Mucosa of descending colon (tissue), 3 donors: ENCODE measurements at regions not wholly inside any gene's neighbourhood (a gene's known extent, or its start where the extent isn't known, plus 50 kb on each side); places are given as distances from the start of the nearest gene placed in this dataset.

Source experiments
- ATAC-seq: fragments of 200-7000 bp; cut with Tn5 transposase; one replicate; pipeline ENCODE4 v1.9.1; 2020; ENCODE audit warnings: mild to moderate bottlenecking, moderate library complexity
- DNase-seq, 3 donors: peaks; one replicate each; pipeline ENCODE4 v3.0.0-alpha.2; 2020
- H3K36me3 ChIP-seq: fragments of 200-600 bp; one replicate; pipeline ENCODE4 v1.8.0; 2021; ENCODE audit warnings: low read depth, mild to moderate bottlenecking
- H3K4me1 ChIP-seq: fragments of 200-600 bp; one replicate; pipeline ENCODE4 v1.8.0; 2021; ENCODE audit warnings: low read depth, mild to moderate bottlenecking
- H3K4me3 ChIP-seq: fragments of 200-600 bp; one replicate; pipeline ENCODE4 v1.8.0; 2021; ENCODE audit warnings: mild to moderate bottlenecking
- H3K9me3 ChIP-seq: fragments of 200-600 bp; one replicate; pipeline ENCODE4 v1.8.0; 2021; ENCODE audit warnings: mild to moderate bottlenecking
- intact Hi-C, 2 donors: fragments of 100-400 bp; cut with DNase I in 1 of 2; cut with micrococcal nuclease in 1 of 2; formaldehyde crosslinking; loops; one replicate each; pipeline versions ENCODE4 v1.11.0 to v1.11.1; 2022; cut with DNase I, micrococcal nuclease
- TF ChIP-seq, protein P1 (sequence below): fragments of 200-600 bp; IDR thresholded peaks from one replicate; pipeline ENCODE4 v1.8.0; 2022; ENCODE audit warnings: antibody characterized with exemption, mild to moderate bottlenecking
- donor health status: DM: no; HTN: no; CAD: no; lungs with moderate emphysema.
- donor health status: DM: no; HTN: no; CAD: no.
- donor health status: DM: no; HTN: yes; CAD: no.

DNA sequence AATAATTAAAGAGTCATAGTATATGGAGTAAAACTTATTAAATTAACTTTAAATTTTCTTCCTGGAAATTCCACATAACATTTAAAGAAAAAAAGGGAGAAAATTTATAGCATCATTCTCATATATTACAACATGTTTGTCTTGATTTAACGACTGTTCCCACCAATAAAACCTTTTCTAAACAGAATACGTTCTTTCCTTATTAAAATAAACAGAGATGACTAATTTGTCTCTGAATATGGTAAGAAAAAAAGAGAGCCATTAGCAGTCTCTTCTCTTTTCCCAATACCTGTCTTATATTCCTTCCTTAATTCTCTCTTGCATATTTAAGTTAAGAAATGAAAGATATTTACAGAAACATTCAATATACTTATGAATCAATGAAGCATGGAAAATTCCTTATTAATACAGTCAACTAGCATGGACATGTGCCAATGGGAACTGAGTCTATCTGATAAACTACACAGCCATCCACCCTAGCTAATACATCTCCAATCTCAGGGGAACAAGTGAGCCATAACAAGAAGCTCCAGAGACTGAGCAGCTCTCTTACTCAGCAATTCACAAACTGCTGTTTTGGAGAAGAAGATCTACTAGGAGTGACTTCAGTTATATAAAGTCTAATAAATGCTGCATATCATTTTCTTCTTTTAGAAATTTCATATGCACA is 347.1 kb upstream of the MANEA start:
- no peak for ATAC-seq
- H3K4me1 ChIP-seq, result no peaks in the 10 kb centered on the region
- no peak for DNase-seq
- H3K9me3 ChIP-seq, result no peaks in the 10 kb centered on the region
- no peaks in the 10 kb centered on the region for H3K36me3 ChIP-seq
- TF ChIP-seq, protein P1, sequence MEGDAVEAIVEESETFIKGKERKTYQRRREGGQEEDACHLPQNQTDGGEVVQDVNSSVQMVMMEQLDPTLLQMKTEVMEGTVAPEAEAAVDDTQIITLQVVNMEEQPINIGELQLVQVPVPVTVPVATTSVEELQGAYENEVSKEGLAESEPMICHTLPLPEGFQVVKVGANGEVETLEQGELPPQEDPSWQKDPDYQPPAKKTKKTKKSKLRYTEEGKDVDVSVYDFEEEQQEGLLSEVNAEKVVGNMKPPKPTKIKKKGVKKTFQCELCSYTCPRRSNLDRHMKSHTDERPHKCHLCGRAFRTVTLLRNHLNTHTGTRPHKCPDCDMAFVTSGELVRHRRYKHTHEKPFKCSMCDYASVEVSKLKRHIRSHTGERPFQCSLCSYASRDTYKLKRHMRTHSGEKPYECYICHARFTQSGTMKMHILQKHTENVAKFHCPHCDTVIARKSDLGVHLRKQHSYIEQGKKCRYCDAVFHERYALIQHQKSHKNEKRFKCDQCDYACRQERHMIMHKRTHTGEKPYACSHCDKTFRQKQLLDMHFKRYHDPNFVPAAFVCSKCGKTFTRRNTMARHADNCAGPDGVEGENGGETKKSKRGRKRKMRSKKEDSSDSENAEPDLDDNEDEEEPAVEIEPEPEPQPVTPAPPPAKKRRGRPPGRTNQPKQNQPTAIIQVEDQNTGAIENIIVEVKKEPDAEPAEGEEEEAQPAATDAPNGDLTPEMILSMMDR, result no peak
- intact Hi-C loops, result no loop called here
- no peak overlapping the region for H3K4me3 ChIP-seq

DNA sequence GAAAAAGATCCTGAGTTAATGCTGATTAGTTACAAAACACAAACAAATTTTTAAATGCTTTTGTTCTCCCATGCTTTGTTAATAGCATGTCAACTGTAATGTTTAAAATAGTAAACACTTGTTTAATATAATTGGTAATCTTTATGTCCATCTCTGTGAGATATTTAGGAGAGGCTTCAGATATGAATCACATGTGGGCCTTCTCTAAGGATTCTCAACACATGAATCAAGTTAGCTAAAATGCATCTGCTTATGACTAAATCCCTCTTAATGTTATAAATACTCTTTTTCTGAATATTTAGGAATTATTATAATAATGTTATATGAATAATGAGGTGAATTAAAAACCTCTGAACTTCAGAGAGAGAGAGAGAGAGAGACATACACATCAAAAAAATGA is 345.9 kb upstream of the MANEA start:
- Histone ChIP-seq H3K4me1 (no peaks in the 10 kb centered on the region), H3K36me3 (no peaks in the 10 kb centered on the region), H3K9me3 (no peaks in the 10 kb centered on the region), H3K4me3 (no peak overlapping the region)
- intact Hi-C loops, result no loop called here
- TF ChIP-seq, protein P1, result no peak
- no peak for ATAC-seq
- no peak for DNase-seq

DNA sequence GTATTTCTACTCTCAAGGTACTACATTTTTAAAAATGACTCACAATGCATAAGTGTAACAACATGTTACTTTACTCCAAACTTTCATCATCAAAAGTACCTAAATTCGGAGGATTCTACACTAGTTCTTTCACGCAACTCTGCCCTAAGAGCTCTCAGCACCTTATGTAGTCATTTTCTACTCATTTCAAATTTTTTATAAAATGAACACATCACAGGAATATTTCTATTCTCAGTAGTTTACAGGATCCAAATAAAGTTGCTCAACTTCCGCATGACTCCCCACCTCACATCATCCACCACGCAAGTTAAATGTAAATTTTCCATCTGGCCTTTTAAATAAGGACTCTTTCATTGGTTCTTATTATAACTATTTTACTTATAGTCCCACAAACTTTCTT is 344.9 kb upstream of the MANEA start:
- no peaks in the 10 kb centered on the region for H3K9me3 ChIP-seq
- DNase-seq, result no peak
- intact Hi-C loops, result no loop called here
- no peak for ATAC-seq
- H3K4me3 ChIP-seq, result no peak overlapping the region
- H3K4me1 ChIP-seq, result no peaks in the 10 kb centered on the region
- no peaks in the 10 kb centered on the region for H3K36me3 ChIP-seq
- TF ChIP-seq, protein P1, result no peak

DNA sequence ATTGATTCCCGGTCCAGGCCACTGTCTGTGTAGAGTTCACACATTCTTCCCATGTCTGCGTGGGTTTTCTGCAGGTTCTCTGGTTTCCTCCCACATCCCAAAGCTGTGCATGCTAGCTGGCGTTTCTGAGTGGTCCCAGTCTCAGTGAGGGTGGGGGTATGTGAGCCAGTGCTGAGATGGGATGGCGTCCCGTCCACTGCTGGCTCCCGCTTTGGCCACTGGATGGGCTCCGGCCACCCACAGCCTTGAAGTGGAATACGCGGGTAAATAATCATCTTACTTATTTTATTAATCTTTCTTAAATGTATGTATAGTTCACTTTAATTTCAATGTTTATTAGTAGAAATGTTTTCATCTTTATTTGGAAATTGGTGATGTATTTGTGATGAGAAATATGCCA is 343.5 kb upstream of the MANEA start:
- ATAC-seq, result no peak
- DNase-seq, result no peak
- intact Hi-C loops, result no loop called here
- no peaks in the 10 kb centered on the region for H3K36me3 ChIP-seq
- no peaks in the 10 kb centered on the region for H3K9me3 ChIP-seq
- H3K4me3 ChIP-seq, result no peak overlapping the region
- TF ChIP-seq, protein P1, result no peak
- no peaks in the 10 kb centered on the region for H3K4me1 ChIP-seq

DNA sequence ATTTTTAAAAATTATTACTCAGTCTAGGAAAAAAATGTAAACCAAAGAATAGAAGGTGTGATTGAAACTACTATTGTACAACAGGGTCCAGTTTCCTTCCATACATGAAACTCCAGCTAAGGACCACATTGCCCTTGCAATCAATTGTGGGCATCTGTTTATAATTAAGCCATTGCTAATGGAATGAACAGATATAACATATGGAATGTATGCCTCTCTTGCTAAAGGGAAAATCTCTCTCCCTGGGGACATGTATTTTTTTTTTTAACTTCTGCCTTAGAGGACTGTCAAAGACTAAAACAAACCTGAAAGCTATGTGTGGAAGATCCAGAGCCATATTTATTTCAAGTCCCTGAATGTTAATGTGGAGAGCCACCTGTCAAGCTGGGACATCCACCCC is 336.8 kb upstream of the MANEA start:
- no peak overlapping the region for H3K4me3 ChIP-seq
- TF ChIP-seq, protein P1, result no peak
- DNase-seq, result no peak
- H3K36me3 ChIP-seq, result no peaks in the 10 kb centered on the region
- H3K9me3 ChIP-seq, result no peaks in the 10 kb centered on the region
- ATAC-seq, result no peak
- intact Hi-C loops, result no loop called here
- H3K4me1 ChIP-seq, result no peaks in the 10 kb centered on the region

DNA sequence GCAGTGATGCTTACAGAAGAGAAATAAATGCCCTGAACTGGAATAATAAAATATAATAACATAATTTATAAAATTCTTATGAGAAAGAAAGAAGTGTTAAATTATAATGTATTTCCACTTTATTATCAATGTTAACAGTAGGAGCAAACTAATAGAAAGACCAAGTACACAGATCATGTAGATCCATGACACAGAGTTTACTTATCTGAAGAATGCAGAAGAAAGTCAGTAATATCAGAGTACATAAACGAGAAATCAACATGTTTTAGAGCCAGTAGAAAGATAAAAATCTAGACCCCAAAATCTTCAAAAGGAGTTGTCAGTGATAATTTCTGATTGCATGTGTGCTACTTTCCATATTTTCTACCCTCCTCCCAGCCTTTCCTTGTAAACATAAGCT is 334.8 kb upstream of the MANEA start:
- TF ChIP-seq, protein P1, result no peak
- Histone ChIP-seq H3K4me1 (no peaks in the 10 kb centered on the region), H3K9me3 (no peaks in the 10 kb centered on the region), H3K36me3 (no peaks in the 10 kb centered on the region), H3K4me3 (no peak overlapping the region)
- no peak for DNase-seq
- intact Hi-C loops, result no loop called here
- no peak for ATAC-seq
